ENCODE measurements at regions not wholly inside any gene's neighbourhood (a gene's known extent, or its start where the extent isn't known, plus 50 kb on each side); places are given as distances from the start of the nearest gene placed in this dataset.
"Not testable (repeated sequence)": the region's sequence is repeated elsewhere in the genome, so short reads cannot be mapped to it uniquely, and the experiment has no call there.

GRCh38 chr1:58949551-58950220 lies 165.8 kb upstream of the JUN start:
- peaks cover 6% of the 10 kb centered on the region for H3K36me3 Mint-ChIP-seq (ENCODE audit: low read depth)
- intact Hi-C loops (cut with micrococcal nuclease), result loop anchor here (5.0 to 10.0 kb wide), 2 partner anchors 95 to 98 kb away; no protein-coding TSS in a partner anchor

GRCh38 chr1:58950897-58951296 lies 167.1 kb upstream of the JUN start:
- Mint-ChIP-seq H3K27me3 (no peaks in the 10 kb centered on the region), H3K27ac (no peak overlapping the region), H3K36me3 (ENCODE audit: low read depth) (peaks cover 3% of the 10 kb centered on the region), H3K4me3 (no peak overlapping the region), H3K9me3 (peaks cover 14% of the 10 kb centered on the region), H3K4me1 (peaks cover 19% of the 10 kb centered on the region)
- DNase-seq, result no peak
- intact Hi-C loops (cut with micrococcal nuclease), result no loop called here

More at GRCh38 chr1:58949551-58950220, 165.8 kb upstream of the JUN start:
- no peak overlapping the region for H3K4me3 Mint-ChIP-seq
- no peak overlapping the region for H3K27ac Mint-ChIP-seq
- peaks cover 20% of the 10 kb centered on the region for H3K4me1 Mint-ChIP-seq
- DNase-seq, result no peak
- peaks cover 14% of the 10 kb centered on the region for H3K9me3 Mint-ChIP-seq
- H3K27me3 Mint-ChIP-seq, result no peaks in the 10 kb centered on the region

- H3K4me1 Mint-ChIP-seq, DNase-seq: not testable (repeated sequence)
Measured at GRCh38 chr1:58953951-58954350, 170.1 kb upstream of the JUN start.

GRCh38 chr1:58963287-58963686 lies 179.4 kb upstream of the JUN start:
- H3K9me3 Mint-ChIP-seq; H3K27me3 Mint-ChIP-seq; H3K4me3 Mint-ChIP-seq; DNase-seq; H3K27ac Mint-ChIP-seq; H3K36me3 Mint-ChIP-seq (ENCODE audit: low read depth); intact Hi-C loops (cut with micrococcal nuclease): not testable (repeated sequence)
- H3K4me1 Mint-ChIP-seq, result peaks cover 22% of the 10 kb centered on the region

More at GRCh38 chr1:58953951-58954350, 170.1 kb upstream of the JUN start:
- intact Hi-C loops (cut with micrococcal nuclease); H3K4me3 Mint-ChIP-seq; H3K27me3 Mint-ChIP-seq; H3K27ac Mint-ChIP-seq; H3K36me3 Mint-ChIP-seq (ENCODE audit: low read depth): not testable (repeated sequence)
- peaks cover 14% of the 10 kb centered on the region for H3K9me3 Mint-ChIP-seq

- Mint-ChIP-seq H3K36me3 (ENCODE audit: low read depth) (peaks cover 3% of the 10 kb centered on the region), H3K27ac (no peak overlapping the region), H3K4me3 (no peak overlapping the region), H3K4me1 (peaks cover 32% of the 10 kb centered on the region), H3K27me3 (peaks cover 5% of the 10 kb centered on the region), H3K9me3 (peaks cover 8% of the 10 kb centered on the region)
- intact Hi-C loops (cut with micrococcal nuclease), result no loop called here
- no peak for DNase-seq
Measured at GRCh38 chr1:58964428-58964827, 180.6 kb upstream of the JUN start.

GRCh38 chr1:58964880-58965279 lies 181.0 kb upstream of the JUN start:
- H3K9me3 Mint-ChIP-seq, result peaks cover 8% of the 10 kb centered on the region
- no peak overlapping the region for H3K4me3 Mint-ChIP-seq
- no peak overlapping the region for H3K27ac Mint-ChIP-seq
- H3K4me1 Mint-ChIP-seq, result peaks cover 32% of the 10 kb centered on the region
- intact Hi-C loops (cut with micrococcal nuclease), result loop anchor here (5.0 kb wide), 1 partner anchor 42 kb away; no protein-coding TSS in a partner anchor
- peaks cover 3% of the 10 kb centered on the region for H3K36me3 Mint-ChIP-seq (ENCODE audit: low read depth)
- peaks cover 5% of the 10 kb centered on the region for H3K27me3 Mint-ChIP-seq
- no peak for DNase-seq

- H3K36me3 Mint-ChIP-seq (ENCODE audit: low read depth), result no peaks in the 10 kb centered on the region
- no peak for DNase-seq
- H3K4me1 Mint-ChIP-seq, result peaks cover 32% of the 10 kb centered on the region
- H3K27ac Mint-ChIP-seq, result peak overlapping the region; percentile 22
- no peak overlapping the region for H3K4me3 Mint-ChIP-seq
- peaks cover under 1% of the 10 kb centered on the region for H3K9me3 Mint-ChIP-seq
- H3K27me3 Mint-ChIP-seq, result no peaks in the 10 kb centered on the region
- intact Hi-C loops (cut with micrococcal nuclease), result loop anchor here (5.0 kb wide), 1 partner anchor 41 kb away; no protein-coding TSS in a partner anchor
Measured at GRCh38 chr1:58966103-58966916, 182.5 kb upstream of the JUN start.

GRCh38 chr1:58966917-58967740 lies 183.3 kb upstream of the JUN start:
- peak overlapping the region; percentile 22 for H3K27ac Mint-ChIP-seq
- intact Hi-C loops (cut with micrococcal nuclease), result loop anchor here (5.0 kb wide), 1 partner anchor 40 kb away; no protein-coding TSS in a partner anchor

GRCh38 chr1:58968360-58968952 lies 184.6 kb upstream of the JUN start:
- H3K27ac Mint-ChIP-seq, result peak overlapping the region; percentile 98
- H3K4me3 Mint-ChIP-seq, result peak overlapping the region; percentile 61
- no peaks in the 10 kb centered on the region for H3K27me3 Mint-ChIP-seq
- H3K36me3 Mint-ChIP-seq (ENCODE audit: low read depth), result no peaks in the 10 kb centered on the region
- intact Hi-C loops (cut with micrococcal nuclease), result loop anchor here (2.0 to 5.0 kb wide), 2 partner anchors 39 to 52 kb away; no protein-coding TSS in a partner anchor
- peak; percentile 85 for DNase-seq
- H3K4me1 Mint-ChIP-seq, result peaks cover 32% of the 10 kb centered on the region
- no peaks in the 10 kb centered on the region for H3K9me3 Mint-ChIP-seq

More at GRCh38 chr1:58966917-58967740, 183.3 kb upstream of the JUN start:
- Mint-ChIP-seq H3K9me3 (no peaks in the 10 kb centered on the region), H3K4me3 (no peak overlapping the region), H3K36me3 (ENCODE audit: low read depth) (no peaks in the 10 kb centered on the region), H3K27me3 (no peaks in the 10 kb centered on the region), H3K4me1 (peaks cover 32% of the 10 kb centered on the region)
- DNase-seq, result no peak

GRCh38 chr1:58969176-58969575 lies 185.3 kb upstream of the JUN start:
- H3K27me3 Mint-ChIP-seq; DNase-seq; H3K9me3 Mint-ChIP-seq; H3K36me3 Mint-ChIP-seq (ENCODE audit: low read depth); H3K4me3 Mint-ChIP-seq: not testable (repeated sequence)
- peak overlapping the region; percentile 98 for H3K27ac Mint-ChIP-seq
- H3K4me1 Mint-ChIP-seq, result peaks cover 32% of the 10 kb centered on the region
- intact Hi-C loops (cut with micrococcal nuclease), result loop anchor here (2.0 to 5.0 kb wide), 2 partner anchors 38 to 52 kb away; no protein-coding TSS in a partner anchor

GRCh38 chr1:58971629-58972140 lies 187.8 kb upstream of the JUN start:
- Mint-ChIP-seq H3K27ac (no peak overlapping the region), H3K4me1 (peaks cover 24% of the 10 kb centered on the region), H3K36me3 (ENCODE audit: low read depth) (no peaks in the 10 kb centered on the region), H3K4me3 (no peak overlapping the region), H3K9me3 (no peaks in the 10 kb centered on the region), H3K27me3 (no peaks in the 10 kb centered on the region)
- intact Hi-C loops (cut with micrococcal nuclease), result no loop called here
- DNase-seq, result no peak

- Mint-ChIP-seq H3K9me3 (no peaks in the 10 kb centered on the region), H3K4me1 (peaks cover 19% of the 10 kb centered on the region), H3K36me3 (ENCODE audit: low read depth) (no peaks in the 10 kb centered on the region), H3K4me3 (no peak overlapping the region), H3K27ac (no peak overlapping the region), H3K27me3 (no peaks in the 10 kb centered on the region)
- intact Hi-C loops (cut with micrococcal nuclease), result no loop called here
- DNase-seq, result no peak
Measured at GRCh38 chr1:58975888-58976287, 192.0 kb upstream of the JUN start.

GRCh38 chr1:58976294-58976693 lies 192.4 kb upstream of the JUN start:
- H3K27ac Mint-ChIP-seq, result no peak overlapping the region
- peaks cover 19% of the 10 kb centered on the region for H3K4me1 Mint-ChIP-seq
- no peaks in the 10 kb centered on the region for H3K36me3 Mint-ChIP-seq (ENCODE audit: low read depth)
- no peaks in the 10 kb centered on the region for H3K27me3 Mint-ChIP-seq
- H3K9me3 Mint-ChIP-seq, result no peaks in the 10 kb centered on the region
- intact Hi-C loops (cut with micrococcal nuclease), result no loop called here
- no peak for DNase-seq
- no peak overlapping the region for H3K4me3 Mint-ChIP-seq
